ENCODE measurements at regions not wholly inside any gene's neighbourhood (a gene's known extent, or its start where the extent isn't known, plus 50 kb on each side); places are given as distances from the start of the nearest gene placed in this dataset.

GRCh38 chr5:61246768-61247307 is 84.6 kb upstream of the SMIM15 start:
- TF ChIP-seq CTCF (IDR thresholded peaks at IDR 0.05) (no peak), EP300 (IDR thresholded peaks at IDR 0.05) (no peak)
